HepG2 (cell line): ENCODE measurements at regions not wholly inside any gene's neighbourhood (a gene's known extent, or its start where the extent isn't known, plus 50 kb on each side); places are given as distances from the start of the nearest gene placed in this dataset.

Experiments used
- ATAC-seq: fragments of 200-7000 bp; cut with Tn5 transposase; 3 replicates; pipeline ENCODE4 v1.9.1; 2020; ENCODE audit warnings: mild to moderate bottlenecking, moderate library complexity
- BruUV-seq: library from RNA; stranded (reverse); fragments of 400-500 nt; replicated peaks from 2 replicates; lab custom pipeline; 2021; lab: Mats Ljungman, UMichigan
- CTCF ChIA-PET: fragments of 300-600 bp; formaldehyde crosslinking; extraction: SDS; loops from one replicate; lab custom pipeline; 2021; ENCODE audit warnings: low total read pairs, inconsistent platforms, low intra/inter-chr PET ratio; lab: Yijun Ruan, JAX
- POLR2A ChIA-PET: fragments of 350-600 bp; sonication (Branson Sonifier 250); formaldehyde crosslinking; loops from one replicate; lab custom pipeline; 2020; ENCODE audit warnings: antibody characterized with exemption, inconsistent platforms; lab: Yijun Ruan, JAX
- DNase-seq: peaks from one replicate; pipeline ENCODE4 v3.0.0-alpha.2; 2015; ENCODE audit warnings: low spot score
- FAIRE-seq: peaks from 3 replicates; lab custom pipeline; 2011; peaks lifted over from hg19 to GRCh38; lab: Jason Lieb, UNC
- H2AFZ ChIP-seq: one replicate; pipeline ENCODE4 v1.6.1; 2011; ENCODE audit warnings: low read length, inconsistent platforms
- H3K27ac ChIP-seq: fragments of 300-600 bp; 3 replicates; pipeline ENCODE4 v1.8.0; 2011; ENCODE audit warnings: mixed run types, mild to moderate bottlenecking, mixed read lengths, low read length, inconsistent platforms; ENCODE audit not compliant: insufficient read depth; ENCODE audit errors: extremely low read length
- H3K27me3 ChIP-seq, 2 experiments: fragments of 200-600 bp in 1 of 2; 2 replicates in 1 of 2; 3 replicates in 1 of 2; pipeline versions ENCODE4 v1.6.0 to v1.8.0; 2011; ENCODE audit warnings: low read length in 2 of 2, mild to moderate bottlenecking in 2 of 2, moderate library complexity in 2 of 2, inconsistent platforms in 1 of 2; ENCODE audit not compliant: insufficient read depth in 2 of 2, control insufficient read depth in 1 of 2
- H3K36me3 ChIP-seq, 2 experiments: fragments of 200-600 bp in 1 of 2; replicated peaks in 1 of 2; 2 replicates in 1 of 2; 3 replicates in 1 of 2; pipeline versions ENCODE4 v1.5.1 to v1.8.0; 2011; ENCODE audit warnings: low read length in 2 of 2, inconsistent platforms in 1 of 2; ENCODE audit not compliant: insufficient read depth in 2 of 2, control insufficient read depth in 1 of 2
- H3K4me1 ChIP-seq: 2 replicates; pipeline ENCODE4 v1.5.1; 2012; ENCODE audit warnings: low read length, inconsistent platforms; ENCODE audit not compliant: insufficient read depth
- H3K4me2 ChIP-seq: 2 replicates; pipeline ENCODE4 v1.6.0; 2011; ENCODE audit warnings: low read depth, low read length, inconsistent platforms
- H3K4me3 ChIP-seq, 3 experiments: fragments of 200-600 bp in 1 of 3; sonication (generic), shearing (Covaris generic) in 1 of 3; replicated peaks in 1 of 3; 2 replicates each; pipeline ENCODE4 v1.5.1; 2011 to 2016; ENCODE audit warnings: low read length in 3 of 3, inconsistent platforms in 2 of 3, low read depth in 2 of 3, mild to moderate bottlenecking in 2 of 3, control low read depth in 1 of 3, mixed read lengths in 1 of 3; ENCODE audit not compliant: insufficient read depth in 1 of 3
- H3K79me2 ChIP-seq: one replicate; pipeline ENCODE4 v1.6.1; 2011; ENCODE audit warnings: low read length, inconsistent platforms; ENCODE audit not compliant: insufficient read depth
- H3K9ac ChIP-seq: 2 replicates; pipeline ENCODE4 v1.6.0; 2011; ENCODE audit warnings: mild to moderate bottlenecking, low read depth, low read length, inconsistent platforms; ENCODE audit not compliant: insufficient read depth
- H3K9me3 ChIP-seq: 2 replicates; pipeline ENCODE4 v1.5.1; 2012; ENCODE audit warnings: mild to moderate bottlenecking, low read length
- H4K20me1 ChIP-seq: 2 replicates; pipeline ENCODE4 v1.6.0; 2011; ENCODE audit warnings: inconsistent platforms, mild to moderate bottlenecking, low read length, moderate library complexity; ENCODE audit not compliant: insufficient read depth
- ATAD3A ChIP-seq: sonication (generic); formaldehyde crosslinking; IDR thresholded peaks from 2 replicates; pipeline ENCODE4 v1.4.0; 2020; ENCODE audit warnings: missing genetic modification reagents
- CCDC6 ChIP-seq: sonication (generic); formaldehyde crosslinking; IDR thresholded peaks from 2 replicates; pipeline ENCODE4 v1.8.1; 2022; ENCODE audit warnings: mild to moderate bottlenecking, missing genetic modification reagents, moderate library complexity
- EP300 ChIP-seq, 3 experiments: sonication (generic) in 1 of 3; formaldehyde crosslinking in 1 of 3; IDR thresholded peaks; 2 replicates each; pipeline versions ENCODE4 v1.5.1 to v1.6.1; 2011 to 2020; ENCODE audit warnings: low read depth in 2 of 3, low read length in 2 of 3, borderline replicate concordance in 1 of 3, improper control_type of control experiment in 1 of 3, mild to moderate bottlenecking in 1 of 3, missing genetic modification reagents in 1 of 3, moderate library complexity in 1 of 3
- FOXK2 ChIP-seq: fragments of 450-650 bp; IDR thresholded peaks from 2 replicates; pipeline ENCODE4 v1.6.1; 2016
- NR2F1 ChIP-seq, 2 experiments: fragments of 450-650 bp in 1 of 2; formaldehyde crosslinking in 1 of 2; IDR thresholded peaks; 2 replicates each; pipeline versions ENCODE4 v1.5.0 to v1.6.1; 2016 to 2020; ENCODE audit warnings: mild to moderate bottlenecking in 1 of 2, missing compliant biosample characterization in 1 of 2, missing genetic modification reagents in 1 of 2, moderate library complexity in 1 of 2
- SNAI1 ChIP-seq: sonication (generic); formaldehyde crosslinking; IDR thresholded peaks from 2 replicates; pipeline ENCODE4 v1.5.0; 2020; ENCODE audit warnings: mild to moderate bottlenecking, missing genetic modification reagents, borderline replicate concordance
- SOX5 ChIP-seq: IDR thresholded peaks from 2 replicates; pipeline ENCODE4 v1.6.1; 2016; ENCODE audit warnings: borderline replicate concordance
- TGIF2 ChIP-seq: IDR thresholded peaks from 2 replicates; pipeline ENCODE4 v1.6.1; 2016; ENCODE audit warnings: control low read depth, missing compliant biosample characterization
- ZFP1 ChIP-seq: IDR thresholded peaks from 2 replicates; pipeline ENCODE4 v1.6.1; 2016
- ZIK1 ChIP-seq: sonication (generic); formaldehyde crosslinking; IDR thresholded peaks from 2 replicates; pipeline ENCODE4 v1.5.0; 2020; ENCODE audit warnings: mild to moderate bottlenecking, low read depth, missing genetic modification reagents, borderline replicate concordance
- ZNF264 ChIP-seq: sonication (generic); formaldehyde crosslinking; IDR thresholded peaks from 2 replicates; pipeline ENCODE4 v1.4.0; 2020; ENCODE audit warnings: missing genetic modification reagents
- ZNF747 ChIP-seq: sonication (generic); formaldehyde crosslinking; IDR thresholded peaks from 2 replicates; pipeline ENCODE4 v1.8.1; 2023; ENCODE audit warnings: missing genetic modification reagents, mild to moderate bottlenecking, borderline replicate concordance
- ZNF792 ChIP-seq: IDR thresholded peaks from 2 replicates; pipeline ENCODE4 v1.6.1; 2016
- WGBS: methylation state at CpG from one replicate; pipeline ENCODE4 v1.1.6; 2017; ENCODE audit warnings: low lambda C conversion rate; 5-methylcytosine and 5-hydroxymethylcytosine counted together
- in situ Hi-C: cut with HindIII; loops from 2 replicates; pipeline ENCODE4 v1.10.0; 2017; ENCODE audit warnings: low pct_unique_long_range_greater_than_20kb; ENCODE audit not compliant: extremely low pct_ligation_motif_present
- intact Hi-C: fragments of 100-400 bp; cut with micrococcal nuclease; formaldehyde crosslinking; loops from one replicate; pipeline ENCODE4 v1.10.0; 2022; ENCODE audit not compliant: unreplicated experiment
- TF ChIP-seq, protein P1 (sequence below): sonication (generic); formaldehyde crosslinking; IDR thresholded peaks from 2 replicates; pipeline ENCODE4 v1.5.0; 2020; ENCODE audit warnings: missing genetic modification reagents
- TF ChIP-seq, protein P2 (sequence below): sonication (generic); formaldehyde crosslinking; IDR thresholded peaks from 2 replicates; pipeline ENCODE4 v1.4.0; 2020; ENCODE audit warnings: missing genetic modification reagents, borderline replicate concordance
- TF ChIP-seq, protein P3 (sequence below): IDR thresholded peaks from 2 replicates; pipeline ENCODE4 v1.6.1; 2016; ENCODE audit warnings: control low read depth
- TF ChIP-seq, protein P4 (sequence below): IDR thresholded peaks from 2 replicates; pipeline ENCODE4 v1.6.1; 2018; ENCODE audit warnings: missing genetic modification reagents

DNA sequence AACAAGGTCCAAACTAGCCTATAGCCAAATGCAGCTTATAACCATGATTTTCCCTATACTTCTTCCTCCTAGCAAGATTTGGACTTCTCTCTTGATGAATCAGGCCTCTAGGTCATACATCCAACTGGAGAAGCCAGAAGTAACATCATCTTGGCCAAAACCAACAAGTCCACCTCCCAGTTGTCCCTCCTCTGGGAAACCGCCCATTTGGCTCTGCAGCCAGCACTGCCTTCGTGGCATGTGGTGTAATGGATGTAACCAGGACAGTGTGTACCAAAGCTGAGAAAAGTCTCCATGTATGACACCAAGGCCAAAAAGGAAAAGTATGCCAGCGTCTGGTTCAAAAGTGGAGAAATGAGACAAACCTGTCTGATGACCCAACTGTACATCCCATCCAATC lies 59.3 kb upstream of the VASH1 start:
- H3K4me2 ChIP-seq: no peak overlapping the region
- FAIRE-seq: no peak
- ChIA-PET POLR2A (no interaction called here), CTCF (no interaction called here)
- BruUV-seq: no TSS peak
- intact Hi-C loops (loop anchor here (5.0 kb wide), 1 partner anchor 450 kb away; no protein-coding TSS in a partner anchor), in situ Hi-C loops (no loop called here)
- H3K27ac ChIP-seq: no peak overlapping the region
- no peaks in the 10 kb centered on the region for H3K36me3 ChIP-seq
- H3K4me3 ChIP-seq: no peak overlapping the region
- H3K4me1 ChIP-seq: peaks cover 4% of the 10 kb centered on the region; the same call in 1 of the 2 replicates
- H4K20me1 ChIP-seq: no peaks in the 10 kb centered on the region
- DNase-seq: no peak
- no peak for ATAC-seq
- 29% methylated on average over 3 of the region's 3 CpGs for WGBS
- peaks cover 0 to 8% of the 10 kb centered on the region in 2 experiments; a peak in 1 of 5 replicates for H3K27me3 ChIP-seq
- H3K9me3 ChIP-seq: no peaks in the 10 kb centered on the region
- no peak overlapping the region for H2AFZ ChIP-seq
- no peaks in the 10 kb centered on the region for H3K79me2 ChIP-seq
- H3K9ac ChIP-seq: no peak overlapping the region
- TF ChIP-seq, protein P1, sequence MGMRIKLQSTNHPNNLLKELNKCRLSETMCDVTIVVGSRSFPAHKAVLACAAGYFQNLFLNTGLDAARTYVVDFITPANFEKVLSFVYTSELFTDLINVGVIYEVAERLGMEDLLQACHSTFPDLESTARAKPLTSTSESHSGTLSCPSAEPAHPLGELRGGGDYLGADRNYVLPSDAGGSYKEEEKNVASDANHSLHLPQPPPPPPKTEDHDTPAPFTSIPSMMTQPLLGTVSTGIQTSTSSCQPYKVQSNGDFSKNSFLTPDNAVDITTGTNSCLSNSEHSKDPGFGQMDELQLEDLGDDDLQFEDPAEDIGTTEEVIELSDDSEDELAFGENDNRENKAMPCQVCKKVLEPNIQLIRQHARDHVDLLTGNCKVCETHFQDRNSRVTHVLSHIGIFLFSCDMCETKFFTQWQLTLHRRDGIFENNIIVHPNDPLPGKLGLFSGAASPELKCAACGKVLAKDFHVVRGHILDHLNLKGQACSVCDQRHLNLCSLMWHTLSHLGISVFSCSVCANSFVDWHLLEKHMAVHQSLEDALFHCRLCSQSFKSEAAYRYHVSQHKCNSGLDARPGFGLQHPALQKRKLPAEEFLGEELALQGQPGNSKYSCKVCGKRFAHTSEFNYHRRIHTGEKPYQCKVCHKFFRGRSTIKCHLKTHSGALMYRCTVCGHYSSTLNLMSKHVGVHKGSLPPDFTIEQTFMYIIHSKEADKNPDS (CRISPR knock-in tag): no peak
- TF ChIP-seq, protein P2, sequence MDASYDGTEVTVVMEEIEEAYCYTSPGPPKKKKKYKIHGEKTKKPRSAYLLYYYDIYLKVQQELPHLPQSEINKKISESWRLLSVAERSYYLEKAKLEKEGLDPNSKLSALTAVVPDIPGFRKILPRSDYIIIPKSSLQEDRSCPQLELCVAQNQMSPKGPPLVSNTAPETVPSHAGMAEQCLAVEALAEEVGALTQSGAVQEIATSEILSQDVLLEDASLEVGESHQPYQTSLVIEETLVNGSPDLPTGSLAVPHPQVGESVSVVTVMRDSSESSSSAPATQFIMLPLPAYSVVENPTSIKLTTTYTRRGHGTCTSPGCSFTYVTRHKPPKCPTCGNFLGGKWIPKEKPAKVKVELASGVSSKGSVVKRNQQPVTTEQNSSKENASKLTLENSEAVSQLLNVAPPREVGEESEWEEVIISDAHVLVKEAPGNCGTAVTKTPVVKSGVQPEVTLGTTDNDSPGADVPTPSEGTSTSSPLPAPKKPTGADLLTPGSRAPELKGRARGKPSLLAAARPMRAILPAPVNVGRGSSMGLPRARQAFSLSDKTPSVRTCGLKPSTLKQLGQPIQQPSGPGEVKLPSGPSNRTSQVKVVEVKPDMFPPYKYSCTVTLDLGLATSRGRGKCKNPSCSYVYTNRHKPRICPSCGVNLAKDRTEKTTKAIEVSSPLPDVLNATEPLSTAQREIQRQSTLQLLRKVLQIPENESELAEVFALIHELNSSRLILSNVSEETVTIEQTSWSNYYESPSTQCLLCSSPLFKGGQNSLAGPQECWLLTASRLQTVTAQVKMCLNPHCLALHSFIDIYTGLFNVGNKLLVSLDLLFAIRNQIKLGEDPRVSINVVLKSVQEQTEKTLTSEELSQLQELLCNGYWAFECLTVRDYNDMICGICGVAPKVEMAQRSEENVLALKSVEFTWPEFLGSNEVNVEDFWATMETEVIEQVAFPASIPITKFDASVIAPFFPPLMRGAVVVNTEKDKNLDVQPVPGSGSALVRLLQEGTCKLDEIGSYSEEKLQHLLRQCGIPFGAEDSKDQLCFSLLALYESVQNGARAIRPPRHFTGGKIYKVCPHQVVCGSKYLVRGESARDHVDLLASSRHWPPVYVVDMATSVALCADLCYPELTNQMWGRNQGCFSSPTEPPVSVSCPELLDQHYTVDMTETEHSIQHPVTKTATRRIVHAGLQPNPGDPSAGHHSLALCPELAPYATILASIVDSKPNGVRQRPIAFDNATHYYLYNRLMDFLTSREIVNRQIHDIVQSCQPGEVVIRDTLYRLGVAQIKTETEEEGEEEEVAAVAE: no peak
- TF ChIP-seq, protein P3, sequence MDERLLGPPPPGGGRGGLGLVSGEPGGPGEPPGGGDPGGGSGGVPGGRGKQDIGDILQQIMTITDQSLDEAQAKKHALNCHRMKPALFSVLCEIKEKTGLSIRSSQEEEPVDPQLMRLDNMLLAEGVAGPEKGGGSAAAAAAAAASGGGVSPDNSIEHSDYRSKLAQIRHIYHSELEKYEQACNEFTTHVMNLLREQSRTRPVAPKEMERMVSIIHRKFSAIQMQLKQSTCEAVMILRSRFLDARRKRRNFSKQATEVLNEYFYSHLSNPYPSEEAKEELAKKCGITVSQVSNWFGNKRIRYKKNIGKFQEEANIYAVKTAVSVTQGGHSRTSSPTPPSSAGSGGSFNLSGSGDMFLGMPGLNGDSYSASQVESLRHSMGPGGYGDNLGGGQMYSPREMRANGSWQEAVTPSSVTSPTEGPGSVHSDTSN (CRISPR knock-in tag): no peak
- no peak for TF ChIP-seq ZIK1 (CRISPR knock-in tag)
- no peak for TF ChIP-seq ZNF264 (CRISPR knock-in tag)
- TF ChIP-seq ATAD3A (CRISPR knock-in tag): no peak
- no peak for TF ChIP-seq EP300 (IDR thresholded peaks at IDR 0.05; ENCODE audit: low read depth in 2 of 2, low read length in 2 of 2)
- no peak for TF ChIP-seq EP300 (CRISPR knock-in tag; IDR thresholded peaks at IDR 0.05; ENCODE audit: borderline replicate concordance)
- no peak for TF ChIP-seq ZNF792 (CRISPR knock-in tag)
- TF ChIP-seq ZFP1: no peak
- no peak for TF ChIP-seq NR2F1 (CRISPR knock-in tag; IDR thresholded peaks at IDR 0.05)
- TF ChIP-seq ZNF747 (CRISPR knock-in tag): no peak
- TF ChIP-seq SNAI1 (CRISPR knock-in tag): no peak
- TF ChIP-seq FOXK2: no peak
- TF ChIP-seq TGIF2 (CRISPR knock-in tag): no peak
- no peak for TF ChIP-seq SOX5 (CRISPR knock-in tag)
- TF ChIP-seq CCDC6 (CRISPR knock-in tag): no peak
- TF ChIP-seq, protein P4, sequence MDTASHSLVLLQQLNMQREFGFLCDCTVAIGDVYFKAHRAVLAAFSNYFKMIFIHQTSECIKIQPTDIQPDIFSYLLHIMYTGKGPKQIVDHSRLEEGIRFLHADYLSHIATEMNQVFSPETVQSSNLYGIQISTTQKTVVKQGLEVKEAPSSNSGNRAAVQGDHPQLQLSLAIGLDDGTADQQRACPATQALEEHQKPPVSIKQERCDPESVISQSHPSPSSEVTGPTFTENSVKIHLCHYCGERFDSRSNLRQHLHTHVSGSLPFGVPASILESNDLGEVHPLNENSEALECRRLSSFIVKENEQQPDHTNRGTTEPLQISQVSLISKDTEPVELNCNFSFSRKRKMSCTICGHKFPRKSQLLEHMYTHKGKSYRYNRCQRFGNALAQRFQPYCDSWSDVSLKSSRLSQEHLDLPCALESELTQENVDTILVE (CRISPR knock-in tag): no peak
